ENCODE measurements at regions not wholly inside any gene's neighbourhood (a gene's known extent, or its start where the extent isn't known, plus 50 kb on each side); places are given as distances from the start of the nearest gene placed in this dataset.
"Not testable (repeated sequence)": the region's sequence is repeated elsewhere in the genome, so short reads cannot be mapped to it uniquely, and the experiment has no call there.

DNA sequence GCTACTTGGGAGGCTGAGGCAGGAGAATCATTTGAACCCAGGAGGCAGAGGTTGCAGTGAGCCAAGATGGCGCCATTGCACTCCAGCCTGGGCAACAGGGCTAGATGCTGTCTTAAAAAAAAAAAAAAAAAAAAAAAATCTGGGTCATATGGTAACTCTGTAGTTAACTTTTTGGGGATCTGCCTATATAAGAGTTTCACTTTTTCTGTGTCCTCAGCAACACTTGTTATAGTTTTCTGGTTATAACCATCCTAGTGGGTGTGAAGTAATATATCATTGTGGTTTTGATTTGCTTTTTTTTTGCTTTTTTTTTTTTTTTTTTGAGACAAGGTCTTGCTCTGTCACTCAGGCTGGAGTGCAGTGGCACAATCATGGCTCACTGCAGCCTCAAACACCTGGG lies 54.3 kb upstream of the SHB start:
- intact Hi-C loops (cut with micrococcal nuclease); DNase-seq; H3K27me3 Mint-ChIP-seq; H3K27ac Mint-ChIP-seq; H3K9me3 Mint-ChIP-seq; H3K36me3 Mint-ChIP-seq (ENCODE audit: low read depth); H3K4me1 Mint-ChIP-seq; H3K4me3 Mint-ChIP-seq: not testable (repeated sequence)

DNA sequence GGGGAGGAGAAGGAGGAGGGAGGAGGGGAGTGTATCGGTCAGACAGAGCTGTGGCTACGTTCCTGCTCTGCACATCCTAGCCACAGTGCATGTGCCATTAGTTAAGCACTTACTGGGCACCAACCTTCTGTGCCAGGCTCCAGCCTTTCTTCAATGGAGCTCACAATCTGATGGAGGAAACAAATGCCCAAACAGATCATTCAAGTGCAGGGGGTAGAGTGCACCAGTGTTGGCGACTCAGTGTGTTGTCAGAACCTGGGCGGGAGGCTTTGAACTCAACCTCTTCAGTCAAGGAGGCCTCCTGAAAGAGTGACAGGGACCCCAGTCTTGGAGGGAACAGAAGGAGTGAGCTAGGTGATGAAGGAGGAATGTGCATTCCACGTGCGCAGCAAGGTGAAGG lies 51.9 kb upstream of the SHB start:
- Mint-ChIP-seq H3K36me3 (ENCODE audit: low read depth) (no peaks in the 10 kb centered on the region), H3K4me1 (no peaks in the 10 kb centered on the region), H3K4me3 (no peak overlapping the region), H3K27me3 (peaks cover 4% of the 10 kb centered on the region), H3K9me3 (no peaks in the 10 kb centered on the region), H3K27ac (no peak overlapping the region)
- intact Hi-C loops (cut with micrococcal nuclease): no loop called here
- no peak for DNase-seq

- intact Hi-C loops (cut with micrococcal nuclease): no loop called here
- no peak overlapping the region for H3K27ac Mint-ChIP-seq
- DNase-seq: no peak
- peaks cover 6% of the 10 kb centered on the region for H3K27me3 Mint-ChIP-seq
- H3K4me1 Mint-ChIP-seq: no peaks in the 10 kb centered on the region
- H3K4me3 Mint-ChIP-seq: no peak overlapping the region
- H3K9me3 Mint-ChIP-seq: no peaks in the 10 kb centered on the region
- H3K36me3 Mint-ChIP-seq (ENCODE audit: low read depth): no peaks in the 10 kb centered on the region
These were observed 50.7 kb upstream of the SHB start for GRCh38 chr9:38119560-38120236.

- Mint-ChIP-seq H3K27me3 (peaks cover 6% of the 10 kb centered on the region), H3K4me1 (no peaks in the 10 kb centered on the region), H3K36me3 (ENCODE audit: low read depth) (no peaks in the 10 kb centered on the region), H3K9me3 (no peaks in the 10 kb centered on the region), H3K4me3 (no peak overlapping the region), H3K27ac (no peak overlapping the region)
- no peak for DNase-seq
- intact Hi-C loops (cut with micrococcal nuclease): no loop called here
These were observed 49.9 kb upstream of the SHB start for GRCh38 chr9:38118862-38119438.
